GM12878 (cell line): ENCODE measurements at regions not wholly inside any gene's neighbourhood (a gene's known extent, or its start where the extent isn't known, plus 50 kb on each side); places are given as distances from the start of the nearest gene placed in this dataset.

ENCODE experiments used
- ATAC-seq: fragments of 200-7000 bp; cut with Tn5 transposase; 3 replicates; pipeline ENCODE4 v1.9.1; 2020; ENCODE audit warnings: mild to moderate bottlenecking, moderate library complexity
- BruUV-seq: library from RNA; stranded (reverse); fragments of 400-500 nt; replicated peaks from 2 replicates; lab custom pipeline; 2021; lab: Mats Ljungman, UMichigan
- CTCF ChIA-PET: fragments of 300-600 bp; sonication (Branson Sonifier 250); formaldehyde crosslinking; extraction: SDS; loops from one replicate; lab custom pipeline; 2021; ENCODE audit warnings: inconsistent platforms; lab: Yijun Ruan, JAX
- POLR2A ChIA-PET: fragments of 350-600 bp; formaldehyde crosslinking; extraction: SDS; loops from one replicate; lab custom pipeline; 2021; ENCODE audit warnings: inconsistent platforms; lab: Charles Lee
- RAD21 ChIA-PET: fragments of 300-600 bp; sonication (Branson Sonifier 250); formaldehyde crosslinking; loops from one replicate; lab custom pipeline; 2023; ENCODE audit warnings: antibody characterized with exemption; ENCODE audit not compliant: unreplicated experiment; lab: Charles Lee
- SMC1A ChIA-PET: fragments of 300-600 bp; sonication (Branson Sonifier 250); formaldehyde crosslinking; loops from one replicate; lab custom pipeline; 2023; ENCODE audit not compliant: unreplicated experiment, uncharacterized antibody; lab: Charles Lee
- DNase-seq: peaks from one replicate; pipeline ENCODE4 v3.0.0-alpha.2; 2011; ENCODE audit warnings: low read depth, low spot score
- FAIRE-seq: peaks from 3 replicates; lab custom pipeline; 2011; peaks lifted over from hg19 to GRCh38; lab: Jason Lieb, UNC
- H2AFZ ChIP-seq: 2 replicates; pipeline ENCODE4 v1.6.0; 2011; ENCODE audit warnings: low read depth, low read length, control low read depth; ENCODE audit not compliant: control insufficient read depth
- H3K27ac ChIP-seq: 2 replicates; pipeline ENCODE4 v1.5.1; 2011; ENCODE audit warnings: control low read depth; ENCODE audit not compliant: control insufficient read depth, insufficient read depth
- H3K27me3 ChIP-seq, 2 experiments: replicated peaks in 1 of 2; 2 replicates each; pipeline versions ENCODE4 v1.6.0 to v1.6.1; 2011; ENCODE audit warnings: low read length in 1 of 2; ENCODE audit not compliant: control insufficient read depth in 2 of 2, insufficient read depth in 2 of 2
- H3K36me3 ChIP-seq, 2 experiments: 2 replicates each; pipeline ENCODE4 v1.5.1; 2011; ENCODE audit warnings: low read length in 1 of 2; ENCODE audit not compliant: control insufficient read depth in 2 of 2, insufficient read depth in 2 of 2
- H3K4me1 ChIP-seq: 2 replicates; pipeline ENCODE4 v1.6.1; 2011; ENCODE audit warnings: mild to moderate bottlenecking, low read length, moderate library complexity, mixed read lengths; ENCODE audit not compliant: control insufficient read depth, insufficient read depth
- H3K4me2 ChIP-seq: 2 replicates; pipeline ENCODE4 v1.6.0; 2011; ENCODE audit warnings: control low read depth; ENCODE audit not compliant: control insufficient read depth, insufficient read depth
- H3K4me3 ChIP-seq: fragments of 200-600 bp; sonication (generic); 2 replicates; pipeline ENCODE4 v1.5.1; 2016
- H3K79me2 ChIP-seq: 2 replicates; pipeline ENCODE4 v1.6.0; 2011; ENCODE audit warnings: low read length; ENCODE audit not compliant: control insufficient read depth, insufficient read depth
- H3K9ac ChIP-seq: 2 replicates; pipeline ENCODE4 v1.8.0; 2011; ENCODE audit warnings: low read length, control low read depth, mixed read lengths; ENCODE audit not compliant: control insufficient read depth, insufficient read depth
- H3K9me3 ChIP-seq: replicated peaks from 3 replicates; pipeline ENCODE4 v1.5.1; 2011; ENCODE audit warnings: mild to moderate bottlenecking, low read length; ENCODE audit not compliant: control insufficient read depth, insufficient read depth
- H4K20me1 ChIP-seq: 2 replicates; pipeline ENCODE4 v1.6.0; 2011; ENCODE audit not compliant: control insufficient read depth, insufficient read depth
- DPF2 ChIP-seq: fragments of 450-650 bp; IDR thresholded peaks from 2 replicates; pipeline ENCODE4 v1.6.1; 2017; ENCODE audit warnings: mild to moderate bottlenecking
- HDAC2 ChIP-seq: fragments of 200-600 bp; sonication (generic); IDR thresholded peaks from 2 replicates; pipeline ENCODE4 v1.6.1; 2017
- MTA3 ChIP-seq: IDR thresholded peaks from 2 replicates; pipeline ENCODE4 v1.6.1; 2012; ENCODE audit warnings: low read length, inconsistent platforms, borderline replicate concordance
- PML ChIP-seq: IDR thresholded peaks from 2 replicates; pipeline ENCODE4 v1.6.1; 2012; ENCODE audit warnings: low read length, inconsistent platforms
- RBBP5 ChIP-seq: fragments of 200-600 bp; sonication (generic); conservative IDR thresholded peaks from 2 replicates; pipeline ENCODE4 v1.6.1; 2016
- SMAD1 ChIP-seq: fragments of 450-650 bp; IDR thresholded peaks from 2 replicates; pipeline ENCODE4 v1.6.1; 2018; ENCODE audit warnings: mild to moderate bottlenecking, low read depth; ENCODE audit not compliant: partially characterized antibody
- SMARCA5 ChIP-seq: fragments of 450-650 bp; IDR thresholded peaks from 2 replicates; pipeline ENCODE4 v1.6.1; 2017; ENCODE audit warnings: mild to moderate bottlenecking
- STAT3 ChIP-seq: IDR thresholded peaks from 2 replicates; pipeline ENCODE4 v1.6.1; 2011; ENCODE audit warnings: low read depth, low read length, improper control_type of control experiment
- ZNF274 ChIP-seq: IDR thresholded peaks from one replicate; pipeline ENCODE4 v1.8.0; 2011; ENCODE audit not compliant: insufficient read length, insufficient read depth
- in situ Hi-C: fragments of 300-500 bp; cut with MboI; formaldehyde crosslinking; loops from 9 replicates; pipeline ENCODE4 v1.14.3; 2018; ENCODE audit warnings: mixed read lengths
- intact Hi-C: fragments of 100-400 bp; cut with micrococcal nuclease; formaldehyde crosslinking; loops from one replicate; pipeline ENCODE4 v1.14.2; 2022; ENCODE audit not compliant: unreplicated experiment
- TF ChIP-seq, protein P1 (sequence below): IDR thresholded peaks from 2 replicates; pipeline ENCODE4 v1.6.1; 2011; ENCODE audit warnings: borderline replicate concordance, low read depth, mild to moderate bottlenecking, moderate library complexity, low read length; ENCODE audit not compliant: insufficient read depth, poor library complexity, severe bottlenecking
- TF ChIP-seq, protein P2 (sequence below): IDR thresholded peaks from 2 replicates; pipeline ENCODE4 v1.6.1; 2012; ENCODE audit warnings: low read depth, low read length, improper control_type of control experiment
- TF ChIP-seq, protein P3 (sequence below): IDR thresholded peaks from 2 replicates; pipeline ENCODE4 v1.6.1; 2012; ENCODE audit warnings: low read depth, low read length, improper control_type of control experiment
- TF ChIP-seq, protein P4 (sequence below): fragments of 450-650 bp; IDR thresholded peaks from 2 replicates; pipeline ENCODE4 v1.6.1; 2017; ENCODE audit warnings: mild to moderate bottlenecking, moderate library complexity
- TF ChIP-seq, protein P5 (sequence below): fragments of 450-650 bp; formaldehyde crosslinking; IDR thresholded peaks from 2 replicates; pipeline ENCODE4 v1.5.0; 2022; ENCODE audit warnings: mild to moderate bottlenecking, missing genetic modification characterization
- TF ChIP-seq, protein P6 (sequence below): IDR thresholded peaks from 2 replicates; pipeline ENCODE4 v1.6.1; 2012; ENCODE audit warnings: low read depth, low read length, improper control_type of control experiment

DNA sequence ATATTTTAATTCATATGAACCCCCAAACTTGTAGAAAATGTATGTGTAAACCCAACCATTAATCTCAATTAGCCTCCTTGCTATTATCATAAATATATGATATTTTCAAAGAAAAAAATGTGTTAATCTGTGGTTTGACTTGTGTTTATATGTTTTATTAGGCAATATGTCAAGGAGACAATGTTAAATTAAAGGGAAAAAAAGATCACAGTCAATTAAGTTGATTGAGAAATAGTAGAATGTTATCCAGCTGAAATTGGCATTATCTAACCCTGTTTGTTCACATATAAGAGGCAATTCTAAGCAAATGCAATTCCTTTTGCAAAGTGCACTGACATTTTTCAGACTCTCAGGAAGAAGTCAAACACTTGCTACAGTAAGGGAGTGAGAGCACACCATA, 745.3 kb downstream of the C12orf50 start:
- no peak for DNase-seq
- no peak for ATAC-seq
- no peak overlapping the region for H3K27ac ChIP-seq
- H2AFZ ChIP-seq: no peak overlapping the region
- ChIA-PET POLR2A (no interaction called here), RAD21 (no interaction called here), CTCF (no interaction called here), SMC1A (no interaction called here)
- H4K20me1 ChIP-seq: no peaks in the 10 kb centered on the region
- intact Hi-C loops (no loop called here), in situ Hi-C loops (no loop called here)
- no peak overlapping the region for H3K4me2 ChIP-seq
- H3K9me3 ChIP-seq: no peaks in the 10 kb centered on the region
- H3K4me3 ChIP-seq: no peak overlapping the region
- no TSS peak for BruUV-seq
- no peak overlapping the region for H3K9ac ChIP-seq
- FAIRE-seq: no peak
- no peaks in the 10 kb centered on the region for H3K79me2 ChIP-seq
- peaks cover 6% of the 10 kb centered on the region; the same call in 1 of the 2 replicates for H3K4me1 ChIP-seq
- no peaks in the 10 kb centered on the region for H3K27me3 ChIP-seq
- no peaks in the 10 kb centered on the region for H3K36me3 ChIP-seq
- TF ChIP-seq STAT3: no peak
- TF ChIP-seq, protein P1, sequence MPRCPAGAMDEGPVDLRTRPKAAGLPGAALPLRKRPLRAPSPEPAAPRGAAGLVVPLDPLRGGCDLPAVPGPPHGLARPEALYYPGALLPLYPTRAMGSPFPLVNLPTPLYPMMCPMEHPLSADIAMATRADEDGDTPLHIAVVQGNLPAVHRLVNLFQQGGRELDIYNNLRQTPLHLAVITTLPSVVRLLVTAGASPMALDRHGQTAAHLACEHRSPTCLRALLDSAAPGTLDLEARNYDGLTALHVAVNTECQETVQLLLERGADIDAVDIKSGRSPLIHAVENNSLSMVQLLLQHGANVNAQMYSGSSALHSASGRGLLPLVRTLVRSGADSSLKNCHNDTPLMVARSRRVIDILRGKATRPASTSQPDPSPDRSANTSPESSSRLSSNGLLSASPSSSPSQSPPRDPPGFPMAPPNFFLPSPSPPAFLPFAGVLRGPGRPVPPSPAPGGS: no peak
- TF ChIP-seq, protein P2, sequence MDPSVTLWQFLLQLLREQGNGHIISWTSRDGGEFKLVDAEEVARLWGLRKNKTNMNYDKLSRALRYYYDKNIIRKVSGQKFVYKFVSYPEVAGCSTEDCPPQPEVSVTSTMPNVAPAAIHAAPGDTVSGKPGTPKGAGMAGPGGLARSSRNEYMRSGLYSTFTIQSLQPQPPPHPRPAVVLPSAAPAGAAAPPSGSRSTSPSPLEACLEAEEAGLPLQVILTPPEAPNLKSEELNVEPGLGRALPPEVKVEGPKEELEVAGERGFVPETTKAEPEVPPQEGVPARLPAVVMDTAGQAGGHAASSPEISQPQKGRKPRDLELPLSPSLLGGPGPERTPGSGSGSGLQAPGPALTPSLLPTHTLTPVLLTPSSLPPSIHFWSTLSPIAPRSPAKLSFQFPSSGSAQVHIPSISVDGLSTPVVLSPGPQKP: no peak
- TF ChIP-seq SMARCA5: no peak
- TF ChIP-seq SMAD1: no peak
- no peak for TF ChIP-seq ZNF274
- TF ChIP-seq, protein P3, sequence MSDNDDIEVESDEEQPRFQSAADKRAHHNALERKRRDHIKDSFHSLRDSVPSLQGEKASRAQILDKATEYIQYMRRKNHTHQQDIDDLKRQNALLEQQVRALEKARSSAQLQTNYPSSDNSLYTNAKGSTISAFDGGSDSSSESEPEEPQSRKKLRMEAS: no peak
- no peak for TF ChIP-seq MTA3
- TF ChIP-seq RBBP5: no peak
- no peak for TF ChIP-seq DPF2
- TF ChIP-seq, protein P4, sequence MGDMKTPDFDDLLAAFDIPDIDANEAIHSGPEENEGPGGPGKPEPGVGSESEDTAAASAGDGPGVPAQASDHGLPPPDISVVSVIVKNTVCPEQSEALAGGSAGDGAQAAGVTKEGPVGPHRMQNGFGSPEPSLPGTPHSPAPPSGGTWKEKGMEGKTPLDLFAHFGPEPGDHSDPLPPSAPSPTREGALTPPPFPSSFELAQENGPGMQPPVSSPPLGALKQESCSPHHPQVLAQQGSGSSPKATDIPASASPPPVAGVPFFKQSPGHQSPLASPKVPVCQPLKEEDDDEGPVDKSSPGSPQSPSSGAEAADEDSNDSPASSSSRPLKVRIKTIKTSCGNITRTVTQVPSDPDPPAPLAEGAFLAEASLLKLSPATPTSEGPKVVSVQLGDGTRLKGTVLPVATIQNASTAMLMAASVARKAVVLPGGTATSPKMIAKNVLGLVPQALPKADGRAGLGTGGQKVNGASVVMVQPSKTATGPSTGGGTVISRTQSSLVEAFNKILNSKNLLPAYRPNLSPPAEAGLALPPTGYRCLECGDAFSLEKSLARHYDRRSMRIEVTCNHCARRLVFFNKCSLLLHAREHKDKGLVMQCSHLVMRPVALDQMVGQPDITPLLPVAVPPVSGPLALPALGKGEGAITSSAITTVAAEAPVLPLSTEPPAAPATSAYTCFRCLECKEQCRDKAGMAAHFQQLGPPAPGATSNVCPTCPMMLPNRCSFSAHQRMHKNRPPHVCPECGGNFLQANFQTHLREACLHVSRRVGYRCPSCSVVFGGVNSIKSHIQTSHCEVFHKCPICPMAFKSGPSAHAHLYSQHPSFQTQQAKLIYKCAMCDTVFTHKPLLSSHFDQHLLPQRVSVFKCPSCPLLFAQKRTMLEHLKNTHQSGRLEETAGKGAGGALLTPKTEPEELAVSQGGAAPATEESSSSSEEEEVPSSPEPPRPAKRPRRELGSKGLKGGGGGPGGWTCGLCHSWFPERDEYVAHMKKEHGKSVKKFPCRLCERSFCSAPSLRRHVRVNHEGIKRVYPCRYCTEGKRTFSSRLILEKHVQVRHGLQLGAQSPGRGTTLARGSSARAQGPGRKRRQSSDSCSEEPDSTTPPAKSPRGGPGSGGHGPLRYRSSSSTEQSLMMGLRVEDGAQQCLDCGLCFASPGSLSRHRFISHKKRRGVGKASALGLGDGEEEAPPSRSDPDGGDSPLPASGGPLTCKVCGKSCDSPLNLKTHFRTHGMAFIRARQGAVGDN: no peak
- no peak for TF ChIP-seq PML
- TF ChIP-seq HDAC2: no peak
- TF ChIP-seq, protein P5, sequence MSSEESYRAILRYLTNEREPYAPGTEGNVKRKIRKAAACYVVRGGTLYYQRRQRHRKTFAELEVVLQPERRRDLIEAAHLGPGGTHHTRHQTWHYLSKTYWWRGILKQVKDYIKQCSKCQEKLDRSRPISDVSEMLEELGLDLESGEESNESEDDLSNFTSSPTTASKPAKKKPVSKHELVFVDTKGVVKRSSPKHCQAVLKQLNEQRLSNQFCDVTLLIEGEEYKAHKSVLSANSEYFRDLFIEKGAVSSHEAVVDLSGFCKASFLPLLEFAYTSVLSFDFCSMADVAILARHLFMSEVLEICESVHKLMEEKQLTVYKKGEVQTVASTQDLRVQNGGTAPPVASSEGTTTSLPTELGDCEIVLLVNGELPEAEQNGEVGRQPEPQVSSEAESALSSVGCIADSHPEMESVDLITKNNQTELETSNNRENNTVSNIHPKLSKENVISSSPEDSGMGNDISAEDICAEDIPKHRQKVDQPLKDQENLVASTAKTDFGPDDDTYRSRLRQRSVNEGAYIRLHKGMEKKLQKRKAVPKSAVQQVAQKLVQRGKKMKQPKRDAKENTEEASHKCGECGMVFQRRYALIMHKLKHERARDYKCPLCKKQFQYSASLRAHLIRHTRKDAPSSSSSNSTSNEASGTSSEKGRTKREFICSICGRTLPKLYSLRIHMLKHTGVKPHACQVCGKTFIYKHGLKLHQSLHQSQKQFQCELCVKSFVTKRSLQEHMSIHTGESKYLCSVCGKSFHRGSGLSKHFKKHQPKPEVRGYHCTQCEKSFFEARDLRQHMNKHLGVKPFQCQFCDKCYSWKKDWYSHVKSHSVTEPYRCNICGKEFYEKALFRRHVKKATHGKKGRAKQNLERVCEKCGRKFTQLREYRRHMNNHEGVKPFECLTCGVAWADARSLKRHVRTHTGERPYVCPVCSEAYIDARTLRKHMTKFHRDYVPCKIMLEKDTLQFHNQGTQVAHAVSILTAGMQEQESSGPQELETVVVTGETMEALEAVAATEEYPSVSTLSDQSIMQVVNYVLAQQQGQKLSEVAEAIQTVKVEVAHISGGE (CRISPR knock-in tag): no peak
- TF ChIP-seq, protein P6, sequence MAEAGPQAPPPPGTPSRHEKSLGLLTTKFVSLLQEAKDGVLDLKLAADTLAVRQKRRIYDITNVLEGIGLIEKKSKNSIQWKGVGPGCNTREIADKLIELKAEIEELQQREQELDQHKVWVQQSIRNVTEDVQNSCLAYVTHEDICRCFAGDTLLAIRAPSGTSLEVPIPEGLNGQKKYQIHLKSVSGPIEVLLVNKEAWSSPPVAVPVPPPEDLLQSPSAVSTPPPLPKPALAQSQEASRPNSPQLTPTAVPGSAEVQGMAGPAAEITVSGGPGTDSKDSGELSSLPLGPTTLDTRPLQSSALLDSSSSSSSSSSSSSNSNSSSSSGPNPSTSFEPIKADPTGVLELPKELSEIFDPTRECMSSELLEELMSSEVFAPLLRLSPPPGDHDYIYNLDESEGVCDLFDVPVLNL: no peak
